ENCODE measurements at regions not wholly inside any gene's neighbourhood (a gene's known extent, or its start where the extent isn't known, plus 50 kb on each side); places are given as distances from the start of the nearest gene placed in this dataset.

- no peak for DNase-seq (ENCODE audit: low read depth, low spot score)
Observed at GRCh38 chr4:152114562-152114961, 353.8 kb upstream of the GATB start.

- no peak for DNase-seq (ENCODE audit: low read depth, low spot score)
Observed at GRCh38 chr4:152112887-152113286, 352.1 kb upstream of the GATB start.

- DNase-seq (ENCODE audit: low read depth, low spot score), result no peak
Observed at GRCh38 chr4:152112190-152112589, 351.4 kb upstream of the GATB start.

GRCh38 chr4:152110780-152111179 is 350.0 kb upstream of the GATB start:
- DNase-seq (ENCODE audit: low read depth, low spot score), result no peak

- no peak for DNase-seq (ENCODE audit: low read depth, low spot score)
Observed at GRCh38 chr4:152109531-152110509, 349.0 kb upstream of the GATB start.

- no peak for DNase-seq (ENCODE audit: low read depth, low spot score)
Observed at GRCh38 chr4:152107736-152108500, 347.1 kb upstream of the GATB start.

- DNase-seq (ENCODE audit: low read depth, low spot score), result no peak
Observed at GRCh38 chr4:152106781-152107321, 346.0 kb upstream of the GATB start.

GRCh38 chr4:152106113-152106763 is 345.4 kb upstream of the GATB start:
- DNase-seq (ENCODE audit: low read depth, low spot score), result no peak

- DNase-seq (ENCODE audit: low read depth, low spot score), result no peak
Observed at GRCh38 chr4:152104901-152105357, 344.1 kb upstream of the GATB start.

GRCh38 chr4:152104356-152104755 is 343.5 kb upstream of the GATB start:
- DNase-seq (ENCODE audit: low read depth, low spot score), result no peak

- DNase-seq (ENCODE audit: low read depth, low spot score), result no peak
Observed at GRCh38 chr4:152103181-152103901, 342.5 kb upstream of the GATB start.

- DNase-seq (ENCODE audit: low read depth, low spot score), result no peak
Observed at GRCh38 chr4:152102436-152103000, 341.7 kb upstream of the GATB start.

GRCh38 chr4:152101556-152102435 is 341.0 kb upstream of the GATB start:
- no peak for DNase-seq (ENCODE audit: low read depth, low spot score)

GRCh38 chr4:152100379-152101201 is 339.8 kb upstream of the GATB start:
- DNase-seq (ENCODE audit: low read depth, low spot score), result peak; percentile 62

- DNase-seq (ENCODE audit: low read depth, low spot score), result no peak
Observed at GRCh38 chr4:152099981-152100378, 339.2 kb upstream of the GATB start.

- no peak for DNase-seq (ENCODE audit: low read depth, low spot score)
Observed at GRCh38 chr4:152099555-152099954, 338.7 kb upstream of the GATB start.

GRCh38 chr4:152099061-152099425 is 338.2 kb upstream of the GATB start:
- no peak for DNase-seq (ENCODE audit: low read depth, low spot score)

- DNase-seq (ENCODE audit: low read depth, low spot score), result no peak
Observed at GRCh38 chr4:152098365-152099060, 337.7 kb upstream of the GATB start.

Measured in activated CD4-positive, CD25-positive, alpha-beta regulatory T cell treated with anti-CD3 and anti-CD28 coated beads, Interleukin-2, amount 50 U/mL, for 16 hours (primary cell).